ENCODE measurements at regions not wholly inside any gene's neighbourhood (a gene's known extent, or its start where the extent isn't known, plus 50 kb on each side); places are given as distances from the start of the nearest gene placed in this dataset.
A peak's percentile ranks its signal among the peaks of the same experiment; 100 is the strongest.
"Not testable (repeated sequence)": the region's sequence is repeated elsewhere in the genome, so short reads cannot be mapped to it uniquely, and the experiment has no call there.

DNA sequence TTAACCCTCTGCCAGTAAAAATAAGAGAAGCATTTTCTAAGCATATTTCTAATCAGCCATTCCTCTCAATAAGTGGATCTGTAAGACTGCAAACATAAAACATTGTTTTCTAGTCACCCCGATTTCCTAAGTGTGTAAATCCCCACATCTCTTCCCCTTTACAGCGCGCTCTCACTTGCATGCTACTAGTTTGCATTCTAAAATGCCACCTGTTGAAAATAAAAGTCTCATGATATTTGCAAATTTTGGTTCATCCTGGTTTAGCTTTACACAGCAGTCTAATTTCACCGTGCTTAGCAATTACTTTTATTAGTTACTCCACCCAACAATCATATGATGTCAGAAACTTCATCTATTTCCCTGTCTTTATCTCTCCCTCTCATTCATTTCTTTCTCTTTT lies 1230.7 kb upstream of the ZEB2 start:
- no peak for DNase-seq (ENCODE audit: low read depth)

DNA sequence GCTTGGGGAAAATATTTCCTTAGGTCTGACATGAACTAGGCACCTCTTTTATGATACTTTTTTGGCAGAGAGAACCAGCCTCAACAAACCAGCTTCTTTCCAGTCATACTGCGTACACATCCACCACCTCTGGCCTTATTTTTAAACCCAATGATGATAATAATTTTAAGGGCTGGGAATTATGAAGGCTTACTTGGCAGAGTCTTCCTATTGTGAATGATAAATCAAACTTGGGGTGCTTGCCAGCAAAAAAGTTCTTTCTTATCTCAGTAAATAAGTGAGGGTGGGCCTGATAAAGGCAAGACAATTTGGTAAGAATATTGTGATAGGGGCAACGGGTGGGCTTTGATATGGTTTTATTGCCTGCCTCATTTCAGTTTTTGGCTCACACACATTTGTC lies 1230.2 kb upstream of the ZEB2 start:
- DNase-seq (ENCODE audit: low read depth): no peak

DNA sequence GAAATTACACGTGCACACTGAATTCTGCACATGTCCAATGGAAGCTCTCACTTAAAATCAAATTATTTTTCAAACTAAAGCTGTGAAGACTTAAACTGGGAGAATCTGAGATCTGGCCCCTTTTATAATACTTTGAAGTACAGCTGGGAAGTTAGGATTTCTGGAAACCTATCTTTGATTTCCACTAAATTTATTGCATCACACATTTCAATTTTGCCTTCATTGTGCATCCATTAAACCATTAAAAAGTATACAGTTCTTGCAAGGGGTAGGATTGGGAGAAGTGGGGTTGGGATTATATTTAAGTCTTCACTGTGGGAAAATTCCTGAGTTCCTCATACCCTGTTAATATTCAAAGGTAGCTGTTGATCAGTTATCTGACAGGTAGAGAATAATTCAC lies 1229.6 kb upstream of the ZEB2 start:
- no peak for DNase-seq (ENCODE audit: low read depth)

DNA sequence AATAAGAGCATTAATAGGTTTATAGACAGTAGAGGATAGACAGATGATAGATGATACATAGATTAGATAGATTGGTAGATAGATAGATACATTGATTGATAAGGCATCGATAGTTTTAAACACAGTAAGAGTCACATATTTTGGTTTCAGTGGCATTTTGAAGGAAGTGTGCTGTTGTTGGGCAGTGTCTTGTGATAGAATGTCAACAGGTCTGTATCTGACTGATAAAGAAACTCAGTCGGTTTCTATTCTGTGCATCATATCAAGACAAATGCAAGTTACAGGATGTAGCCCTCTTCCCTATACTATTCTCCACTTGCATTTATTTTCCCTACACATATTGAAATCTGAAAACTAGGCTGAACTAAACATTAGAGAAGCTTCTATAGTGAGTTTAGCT lies 1229.0 kb upstream of the ZEB2 start:
- no peak for DNase-seq (ENCODE audit: low read depth)

DNA sequence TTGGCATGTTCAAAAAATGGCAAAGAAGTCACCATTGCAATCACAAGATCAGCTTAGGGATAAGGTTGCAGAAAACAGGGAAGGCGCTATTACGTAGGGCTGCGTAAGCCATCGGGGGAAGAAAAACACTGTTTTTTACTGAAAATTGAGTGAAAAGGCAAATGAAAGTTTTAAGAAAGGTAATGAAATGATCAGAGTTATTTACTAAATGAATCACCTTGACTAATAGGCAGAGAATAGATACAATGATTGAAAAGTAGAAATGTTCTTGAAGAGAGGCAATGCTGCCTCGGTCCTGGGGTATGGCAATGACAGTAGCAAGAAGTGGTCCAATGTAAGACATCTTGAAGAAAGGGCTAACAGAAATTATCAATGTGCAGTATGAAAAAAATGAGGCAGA lies 1227.8 kb upstream of the ZEB2 start:
- DNase-seq (ENCODE audit: low read depth): no peak

DNA sequence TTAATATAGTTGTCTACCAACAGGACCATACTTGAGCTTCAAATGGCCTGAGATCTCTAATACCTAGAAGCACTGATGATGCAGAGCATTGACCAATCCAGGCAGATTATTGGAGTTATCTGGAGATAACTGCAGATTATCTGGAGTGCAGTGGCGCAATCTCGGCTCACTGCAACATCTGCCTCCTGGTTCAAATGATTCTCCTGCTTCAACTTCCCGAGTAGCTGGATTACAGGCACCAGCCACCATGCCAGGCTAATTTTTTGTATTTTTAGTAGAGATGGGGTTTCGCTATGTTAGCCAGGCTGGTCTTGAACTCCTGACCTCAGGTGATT lies 1225.4 kb upstream of the ZEB2 start:
- not testable (repeated sequence) for DNase-seq (ENCODE audit: low read depth)

DNA sequence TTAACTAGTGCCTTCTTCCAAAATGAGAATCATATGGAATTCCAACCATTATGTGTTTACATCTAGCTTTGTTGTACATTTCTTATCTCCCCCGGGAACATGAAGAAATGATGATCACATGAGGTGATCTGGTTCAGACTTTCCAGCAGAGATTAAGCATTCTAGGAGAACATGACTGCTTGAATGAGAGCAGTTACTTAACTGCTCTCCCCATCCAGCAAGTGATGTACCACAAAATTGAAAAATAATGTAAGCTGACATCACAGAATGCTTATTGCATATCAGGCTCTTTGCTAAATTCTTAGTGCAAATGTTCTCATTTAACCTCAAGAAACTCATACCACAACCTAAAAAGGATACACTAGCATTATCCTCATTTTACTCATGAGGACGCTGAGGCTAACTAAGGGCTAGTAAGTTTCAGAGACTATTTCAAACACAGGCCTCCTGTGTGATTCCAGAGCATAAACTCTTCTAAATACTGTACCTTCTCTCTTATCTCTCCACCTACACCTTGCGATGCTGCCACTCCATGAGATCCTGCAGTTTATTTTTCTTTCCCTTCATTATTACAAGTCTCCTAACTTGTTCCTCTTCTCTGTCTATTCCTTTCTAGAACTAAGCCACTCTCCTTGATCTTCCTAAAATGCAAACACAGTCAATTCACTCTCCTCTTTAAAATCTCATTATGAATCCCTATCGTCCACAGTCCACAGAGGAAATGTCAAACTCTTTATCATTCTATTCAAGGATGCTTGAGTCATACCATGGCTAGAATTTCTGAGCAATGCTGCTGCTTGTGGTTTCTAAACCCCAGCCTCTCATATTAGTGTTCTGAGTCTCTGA lies 1224.8 kb upstream of the ZEB2 start:
- DNase-seq (ENCODE audit: low read depth): peak; percentile 96

DNA sequence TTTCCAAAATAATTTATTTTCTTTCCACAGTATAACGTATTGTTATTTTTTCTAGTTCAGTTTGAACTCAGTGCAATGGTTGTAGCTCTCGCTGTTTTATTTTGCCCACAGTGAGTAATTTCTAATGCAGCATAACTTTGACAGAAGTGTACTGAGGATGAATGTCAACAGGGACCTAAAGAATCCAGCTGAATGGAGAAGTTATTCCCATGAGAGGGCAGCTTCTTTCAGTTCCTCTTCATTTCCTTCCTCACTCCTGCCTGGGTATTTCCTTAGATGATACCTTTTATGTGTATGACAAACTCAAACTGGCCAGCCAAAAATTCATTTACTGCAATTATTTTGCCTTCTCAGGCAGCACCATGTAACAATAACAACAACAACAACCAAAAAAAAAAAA lies 1223.1 kb upstream of the ZEB2 start:
- no peak for DNase-seq (ENCODE audit: low read depth)

DNA sequence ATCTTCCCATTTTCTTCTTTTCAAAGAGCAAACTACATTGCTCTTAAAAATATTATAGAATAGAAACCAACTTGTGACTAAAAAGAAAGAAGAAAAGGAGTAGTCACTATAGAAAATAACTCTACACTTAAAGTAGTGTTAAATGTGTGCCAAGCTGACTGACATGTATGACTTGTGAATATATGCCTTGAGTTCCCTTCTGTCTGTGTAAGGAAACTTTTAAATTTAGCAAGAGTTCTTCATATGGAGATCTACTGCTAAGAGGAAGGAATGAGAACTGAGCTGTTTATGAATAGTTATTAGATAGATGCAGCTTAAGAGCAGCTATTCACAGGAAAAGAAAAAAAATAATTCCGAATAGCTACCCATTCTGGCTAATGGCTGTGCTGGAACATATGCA lies 1221.7 kb upstream of the ZEB2 start:
- no peak for DNase-seq (ENCODE audit: low read depth)

DNA sequence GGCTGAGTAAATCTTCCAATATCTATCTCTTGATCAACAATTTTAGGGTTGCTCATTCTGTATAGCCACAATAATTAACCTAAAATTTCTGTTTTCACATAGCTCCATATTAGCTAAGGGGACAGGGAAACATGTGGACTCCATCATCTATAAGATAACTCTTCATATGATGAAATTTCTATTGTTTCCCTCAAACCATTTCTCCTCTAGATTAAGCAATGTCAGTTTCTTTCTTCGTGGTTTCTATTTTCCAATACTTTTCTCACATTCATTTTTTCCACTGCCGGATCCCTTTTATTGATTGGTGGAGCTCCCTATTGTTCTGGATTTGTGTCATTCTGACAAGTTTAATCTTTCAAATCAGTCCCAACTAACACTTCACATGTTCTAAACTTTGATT lies 1221.3 kb upstream of the ZEB2 start:
- no peak for DNase-seq (ENCODE audit: low read depth)

DNA sequence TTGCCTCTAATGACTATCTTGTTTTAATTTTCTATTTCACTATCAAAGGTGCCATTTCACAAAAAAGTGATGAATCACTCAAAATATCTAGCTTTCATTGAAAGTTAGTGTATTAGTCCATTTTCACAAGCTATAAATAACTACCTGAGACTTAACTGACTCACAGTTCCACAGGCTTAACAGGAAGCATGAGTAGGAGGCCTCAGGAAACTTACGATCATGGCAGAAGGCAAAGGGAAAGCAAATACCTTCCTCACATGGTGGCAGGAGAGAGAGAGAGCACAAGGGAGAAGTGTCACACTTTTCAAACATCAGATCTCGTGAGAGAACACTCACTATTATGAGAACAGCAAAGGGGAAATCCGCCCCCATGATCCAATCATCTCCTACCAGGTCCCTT lies 1220.4 kb upstream of the ZEB2 start:
- no peak for DNase-seq (ENCODE audit: low read depth)

DNA sequence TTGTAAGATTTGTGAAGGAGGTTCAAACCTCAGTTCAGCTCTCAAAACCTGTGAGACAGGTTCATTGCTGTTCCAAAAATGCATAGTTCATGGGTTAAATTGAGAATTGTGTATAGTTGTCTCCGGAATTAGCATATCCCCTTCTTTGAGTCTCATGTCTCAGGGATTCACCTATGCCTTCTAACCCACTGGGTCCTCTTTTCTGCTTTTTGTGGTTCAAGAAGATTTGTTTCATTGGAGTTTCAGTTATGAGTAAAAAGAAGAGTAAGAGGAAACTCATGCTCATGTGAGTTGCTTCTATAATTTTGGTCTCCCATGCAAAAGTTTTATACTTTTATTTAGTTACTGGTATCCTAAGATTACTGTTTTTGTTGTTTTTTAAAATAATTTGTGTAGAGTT lies 1219.8 kb upstream of the ZEB2 start:
- DNase-seq (ENCODE audit: low read depth): no peak

- no peak for DNase-seq (ENCODE audit: low read depth)
These were observed 1217.0 kb upstream of the ZEB2 start for GRCh38 chr2:145736871-145737270.

DNA sequence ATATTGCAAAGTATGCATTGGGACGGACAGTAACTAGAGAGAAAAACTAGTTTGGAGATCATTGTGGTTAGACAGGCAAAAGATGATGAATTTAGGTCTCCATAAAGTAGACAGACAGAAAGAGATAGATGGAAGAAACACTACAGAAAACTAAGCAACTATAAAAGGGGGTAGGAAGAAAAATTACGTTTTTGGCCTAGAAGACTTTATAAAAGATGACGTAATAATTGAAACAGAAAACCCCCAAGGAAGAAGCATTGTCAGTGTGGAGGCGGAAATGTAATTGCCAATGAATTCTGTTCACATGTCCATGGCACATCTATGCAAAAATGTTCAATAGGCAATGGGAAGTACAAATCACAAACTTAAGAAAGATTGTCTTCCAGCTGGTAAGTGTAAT lies 1211.5 kb upstream of the ZEB2 start:
- DNase-seq (ENCODE audit: low read depth): no peak

- DNase-seq (ENCODE audit: low read depth): no peak
These were observed 1210.3 kb upstream of the ZEB2 start for GRCh38 chr2:145729993-145730770.

DNA sequence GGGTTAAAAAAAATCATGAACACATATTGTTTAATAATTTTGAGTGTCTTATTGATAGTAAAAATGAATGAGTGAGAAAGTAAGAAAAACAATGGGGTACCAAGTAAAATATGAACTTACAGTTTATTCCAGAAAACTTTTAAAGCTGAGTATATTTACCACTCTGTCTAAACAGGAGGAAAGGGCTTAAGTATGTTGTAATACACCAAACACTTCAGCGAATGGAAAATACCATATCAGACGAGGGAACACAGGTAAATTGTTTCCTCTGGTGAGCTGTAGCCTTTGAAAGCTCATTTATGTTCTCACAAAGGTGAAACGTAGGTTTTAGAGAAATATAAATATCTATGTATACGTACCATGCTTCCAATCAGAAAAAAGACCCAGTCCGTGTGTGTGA lies 1209.6 kb upstream of the ZEB2 start:
- DNase-seq (ENCODE audit: low read depth): no peak

DNA sequence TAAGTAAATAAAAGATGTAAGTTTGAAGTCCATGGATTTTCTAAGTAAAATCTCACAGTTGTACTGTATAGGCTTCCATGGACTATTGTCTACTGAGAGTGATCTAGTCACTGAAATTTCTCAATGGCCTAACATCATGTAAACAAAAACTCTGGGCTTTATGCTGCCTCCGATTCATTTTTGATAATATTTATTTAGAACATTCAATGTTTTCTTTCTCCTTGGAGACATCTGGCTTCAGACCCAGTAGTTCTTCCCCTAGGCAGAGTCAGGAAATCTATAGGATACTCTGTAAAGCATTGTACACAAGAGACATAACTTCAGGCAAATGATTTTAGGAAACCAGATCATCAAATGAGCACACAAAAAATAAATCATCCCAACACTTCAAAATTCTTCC lies 1208.6 kb upstream of the ZEB2 start:
- no peak for DNase-seq (ENCODE audit: low read depth)

DNA sequence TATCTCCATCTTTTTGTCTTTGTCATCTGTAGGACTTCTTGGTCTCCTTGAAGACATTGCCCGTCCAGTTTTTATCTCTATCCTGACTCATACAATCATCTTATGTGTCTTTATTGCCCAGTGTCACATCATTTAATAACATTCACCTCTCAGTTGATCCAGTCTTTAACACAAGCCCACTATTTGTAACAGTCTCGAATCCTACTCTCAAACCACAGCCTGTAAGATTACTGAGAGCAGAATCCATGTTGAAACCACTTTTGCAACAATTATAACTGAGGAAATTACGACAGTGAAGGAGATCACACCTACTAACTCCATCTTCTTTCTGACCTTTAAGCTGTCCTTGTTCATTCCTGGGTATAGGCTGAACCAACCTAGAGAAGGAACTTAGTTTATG lies 1206.0 kb upstream of the ZEB2 start:
- no peak for DNase-seq (ENCODE audit: low read depth)

GRCh38 chr2:145724311-145724898 lies 1204.5 kb upstream of the ZEB2 start:
- no peak for DNase-seq (ENCODE audit: low read depth)

DNA sequence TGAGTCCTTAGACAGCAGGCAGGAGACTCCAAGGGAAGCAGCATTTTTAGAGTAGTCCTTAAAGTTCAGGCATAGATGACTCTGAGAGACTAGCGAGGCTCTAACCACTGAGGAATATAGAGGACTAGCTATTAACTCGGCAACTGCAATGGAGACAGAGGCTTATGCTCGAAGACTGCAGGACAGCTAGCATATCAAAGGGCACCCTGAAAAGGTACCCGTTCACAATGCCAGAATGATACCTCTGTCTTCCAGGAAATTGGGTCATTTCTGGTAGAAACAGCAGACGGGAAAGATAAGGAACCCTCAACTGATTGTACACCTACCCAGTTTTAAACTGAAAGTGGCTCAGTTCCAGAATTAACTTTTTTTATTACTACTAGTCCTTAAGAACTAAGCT lies 1204.0 kb upstream of the ZEB2 start:
- DNase-seq (ENCODE audit: low read depth): no peak

GRCh38 chr2:145721681-145722080 lies 1201.8 kb upstream of the ZEB2 start:
- DNase-seq (ENCODE audit: low read depth): no peak

DNA sequence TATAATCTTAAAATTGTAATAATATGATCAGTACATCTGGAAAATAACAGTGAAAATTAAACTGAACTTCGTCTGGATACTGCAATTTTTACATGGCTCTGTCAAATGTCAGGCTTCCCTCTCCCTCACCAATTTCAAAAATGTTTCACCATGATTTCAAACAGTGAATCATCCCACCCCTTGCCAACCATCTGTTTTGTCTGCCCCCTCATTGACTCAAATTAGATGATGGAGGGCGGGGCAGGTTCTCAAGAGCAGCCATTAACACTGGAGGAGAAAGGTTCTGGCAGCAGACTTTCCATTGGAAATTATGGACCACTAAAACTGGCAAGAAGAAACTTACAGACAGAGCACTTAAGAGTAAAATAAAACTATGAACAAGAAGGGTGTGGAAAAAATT lies 1195.7 kb upstream of the ZEB2 start:
- no peak for DNase-seq (ENCODE audit: low read depth)

DNA sequence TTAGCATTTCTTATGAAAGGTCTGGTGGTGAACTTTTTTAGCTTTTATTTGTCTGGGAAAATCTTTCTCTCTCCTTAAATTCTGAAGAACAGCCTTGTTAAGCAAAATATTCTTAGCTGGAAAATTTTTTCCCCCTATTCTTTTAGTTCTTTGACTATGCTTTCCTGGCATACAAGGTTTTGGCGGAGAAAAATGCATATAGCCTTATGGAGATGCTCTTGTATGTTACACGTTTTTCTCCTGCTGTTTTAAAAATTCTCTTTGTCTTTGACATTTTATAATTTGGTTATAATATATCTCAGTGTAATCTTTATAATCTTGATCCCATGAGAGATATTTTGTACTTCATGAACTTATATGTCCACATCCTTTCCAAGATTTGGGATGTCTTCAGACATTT lies 1190.4 kb upstream of the ZEB2 start:
- DNase-seq (ENCODE audit: low read depth): no peak

Data from non-pigmented ciliary epithelial cell (primary cell).